NOMO-1 treated with dmso at 0.1 percent for 144 hours (cell line): ENCODE measurements at regions not wholly inside any gene's neighbourhood (a gene's known extent, or its start where the extent isn't known, plus 50 kb on each side); places are given as distances from the start of the nearest gene placed in this dataset.

Source experiments
- DNase-seq: peaks from one replicate; lab custom pipeline; 2025; ENCODE audit not compliant: unreplicated experiment; lab: John Stamatoyannopoulos, UW

GRCh38 chr4:127533028-127533700 lies 99.6 kb upstream of the INTU start:
- no peak for DNase-seq

GRCh38 chr4:127534041-127534825 lies 98.5 kb upstream of the INTU start:
- DNase-seq, result no peak

GRCh38 chr4:127538016-127538415 lies 94.7 kb upstream of the INTU start:
- no peak for DNase-seq

- no peak for DNase-seq
These were observed 92.2 kb upstream of the INTU start for GRCh38 chr4:127540497-127541025.

GRCh38 chr4:127545271-127545670 lies 87.5 kb upstream of the INTU start:
- DNase-seq, result no peak

GRCh38 chr4:127548990-127549925 lies 83.5 kb upstream of the INTU start:
- DNase-seq, result no peak

- no peak for DNase-seq
These were observed 77.7 kb upstream of the INTU start for GRCh38 chr4:127555106-127555505.

- DNase-seq, result no peak
These were observed 74.7 kb upstream of the INTU start for GRCh38 chr4:127558088-127558487.

- DNase-seq, result no peak
These were observed 74.0 kb upstream of the INTU start for GRCh38 chr4:127558489-127559407.

- DNase-seq, result no peak
These were observed 72.8 kb upstream of the INTU start for GRCh38 chr4:127559981-127560380.

- DNase-seq, result no peak
These were observed 72.0 kb upstream of the INTU start for GRCh38 chr4:127560755-127561154.

- no peak for DNase-seq
These were observed 58.1 kb upstream of the INTU start for GRCh38 chr4:127574643-127575042.

GRCh38 chr4:127575888-127576287 lies 56.9 kb upstream of the INTU start:
- no peak for DNase-seq

- DNase-seq, result no peak
These were observed 54.3 kb upstream of the INTU start for GRCh38 chr4:127578491-127578890.

GRCh38 chr4:127578967-127579366 lies 53.8 kb upstream of the INTU start:
- DNase-seq, result no peak

- no peak for DNase-seq
These were observed 52.9 kb upstream of the INTU start for GRCh38 chr4:127579821-127580220.

GRCh38 chr4:127580300-127580699 lies 52.5 kb upstream of the INTU start:
- DNase-seq, result no peak

GRCh38 chr4:127580891-127581290 lies 51.9 kb upstream of the INTU start:
- DNase-seq, result no peak
